ENCODE measurements at regions not wholly inside any gene's neighbourhood (a gene's known extent, or its start where the extent isn't known, plus 50 kb on each side); places are given as distances from the start of the nearest gene placed in this dataset.

- TF ChIP-seq CTCF (IDR thresholded peaks at IDR 0.05) (no peak), POLR2A (IDR thresholded peaks at IDR 0.05) (no peak)
These were observed 698.4 kb downstream of the TBC1D22A start for GRCh38 chr22:47460861-47461260.

Data from heart left ventricle (tissue), 13 donors.